GM19463 (cell line): ENCODE measurements at regions not wholly inside any gene's neighbourhood (a gene's known extent, or its start where the extent isn't known, plus 50 kb on each side); places are given as distances from the start of the nearest gene placed in this dataset.
"Not testable (repeated sequence)": the region's sequence is repeated elsewhere in the genome, so short reads cannot be mapped to it uniquely, and the experiment has no call there.

Experiments
- ATAC-seq: cut with Tn5 transposase; IDR thresholded peaks from one replicate; pipeline ENCODE4 v1.9.1; 2021; ENCODE audit warnings: mild to moderate bottlenecking, moderate library complexity; ENCODE audit not compliant: unreplicated experiment

DNA sequence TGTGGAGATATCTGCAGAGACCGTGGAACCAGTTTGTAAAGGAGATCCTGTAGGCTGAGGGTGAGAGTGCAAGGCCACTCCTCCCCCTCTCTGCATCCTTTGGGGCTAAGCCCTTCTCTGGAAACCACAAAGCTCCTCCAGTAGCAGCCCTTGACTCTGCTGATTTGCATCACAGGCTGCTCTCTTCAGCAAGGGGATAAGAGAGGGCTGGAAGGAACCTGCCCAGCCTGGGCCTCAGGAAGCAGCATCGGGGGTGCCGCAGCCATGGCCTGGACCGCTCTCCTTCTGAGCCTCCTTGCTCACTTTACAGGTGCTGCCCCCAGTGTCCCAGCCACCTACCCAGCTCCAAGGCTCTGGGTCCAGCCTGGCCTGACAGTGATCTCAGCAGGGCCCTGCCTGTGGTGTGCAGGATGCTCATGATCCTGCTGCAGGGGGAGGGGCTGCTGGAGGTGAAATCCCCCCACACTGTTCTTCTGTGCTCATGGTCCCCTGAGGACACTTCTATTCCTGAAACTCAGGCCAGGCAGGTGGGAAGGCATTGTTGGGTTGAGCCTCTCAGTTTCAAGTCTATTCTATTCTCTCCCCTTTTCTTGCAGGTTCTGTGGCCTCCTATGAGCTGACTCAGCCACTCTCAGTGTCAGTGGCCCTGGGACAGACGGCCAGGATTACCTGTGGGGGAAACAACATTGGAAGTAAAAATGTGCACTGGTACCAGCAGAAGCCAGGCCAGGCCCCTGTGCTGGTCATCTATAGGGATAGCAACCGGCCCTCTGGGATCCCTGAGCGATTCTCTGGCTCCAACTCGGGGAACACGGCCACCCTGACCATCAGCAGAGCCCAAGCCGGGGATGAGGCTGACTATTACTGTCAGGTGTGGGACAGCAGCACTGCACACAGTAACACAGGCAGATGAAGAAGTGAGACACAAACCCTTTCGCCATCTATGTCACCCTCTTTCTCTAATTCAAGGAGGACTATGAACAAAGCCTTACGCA lies 68.5 kb upstream of the IGLL5 start:
- ATAC-seq = no peak

- no peak for ATAC-seq
Observed at GRCh38 chr22:22820076-22820475, 67.5 kb upstream of the IGLL5 start.

- ATAC-seq = no peak
Observed at GRCh38 chr22:22820626-22821025, 67.0 kb upstream of the IGLL5 start.

GRCh38 chr22:22821340-22821739 lies 66.3 kb upstream of the IGLL5 start:
- ATAC-seq = no peak

- no peak for ATAC-seq
Observed at GRCh38 chr22:22822106-22822505, 65.5 kb upstream of the IGLL5 start.

DNA sequence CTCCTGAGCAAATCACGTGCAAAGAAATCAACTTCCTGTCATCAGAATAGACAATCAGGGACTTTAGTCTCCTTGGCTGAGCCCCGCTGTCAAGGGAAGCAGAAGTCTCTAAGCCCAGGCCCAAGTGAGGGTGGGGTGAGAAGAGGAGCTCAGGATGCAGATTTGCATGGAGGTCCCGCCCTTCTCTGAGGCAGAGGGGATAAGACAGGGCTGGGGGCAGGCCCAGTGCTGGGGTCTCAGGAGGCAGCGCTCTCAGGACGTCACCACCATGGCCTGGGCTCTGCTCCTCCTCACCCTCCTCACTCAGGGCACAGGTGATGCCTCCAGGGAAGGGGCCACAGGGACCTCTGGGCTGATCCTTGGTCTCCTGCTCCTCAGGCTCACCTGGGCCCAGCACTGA lies 65.1 kb upstream of the IGLL5 start:
- ATAC-seq = not testable (repeated sequence)

DNA sequence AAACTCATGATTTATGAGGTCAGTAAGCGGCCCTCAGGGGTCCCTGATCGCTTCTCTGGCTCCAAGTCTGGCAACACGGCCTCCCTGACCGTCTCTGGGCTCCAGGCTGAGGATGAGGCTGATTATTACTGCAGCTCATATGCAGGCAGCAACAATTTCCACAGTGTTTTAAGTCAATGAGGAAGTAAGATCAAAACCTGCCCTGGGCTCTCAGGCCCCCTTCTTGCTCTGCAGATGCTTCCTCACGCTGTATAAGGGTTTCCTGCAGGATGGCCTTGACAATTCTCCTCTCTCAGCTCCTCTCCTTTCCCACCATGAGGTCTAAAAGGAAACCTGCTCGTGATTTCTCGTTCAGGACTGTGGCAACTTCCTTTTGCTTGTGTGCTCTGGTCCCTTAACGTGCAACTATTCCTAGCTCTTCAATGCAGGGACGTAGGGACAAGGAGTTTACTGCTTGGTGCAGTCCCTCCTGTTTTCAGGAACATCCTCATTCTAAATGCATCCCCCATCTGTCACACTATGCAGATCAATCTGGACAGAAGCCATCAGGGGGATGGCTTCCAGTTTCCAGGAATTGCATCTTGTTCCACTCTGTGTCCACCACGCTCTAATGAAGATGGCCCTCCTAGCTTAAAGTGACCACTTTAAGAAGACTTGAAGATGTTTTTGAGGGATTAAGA lies 64.3 kb upstream of the IGLL5 start:
- no peak for ATAC-seq

DNA sequence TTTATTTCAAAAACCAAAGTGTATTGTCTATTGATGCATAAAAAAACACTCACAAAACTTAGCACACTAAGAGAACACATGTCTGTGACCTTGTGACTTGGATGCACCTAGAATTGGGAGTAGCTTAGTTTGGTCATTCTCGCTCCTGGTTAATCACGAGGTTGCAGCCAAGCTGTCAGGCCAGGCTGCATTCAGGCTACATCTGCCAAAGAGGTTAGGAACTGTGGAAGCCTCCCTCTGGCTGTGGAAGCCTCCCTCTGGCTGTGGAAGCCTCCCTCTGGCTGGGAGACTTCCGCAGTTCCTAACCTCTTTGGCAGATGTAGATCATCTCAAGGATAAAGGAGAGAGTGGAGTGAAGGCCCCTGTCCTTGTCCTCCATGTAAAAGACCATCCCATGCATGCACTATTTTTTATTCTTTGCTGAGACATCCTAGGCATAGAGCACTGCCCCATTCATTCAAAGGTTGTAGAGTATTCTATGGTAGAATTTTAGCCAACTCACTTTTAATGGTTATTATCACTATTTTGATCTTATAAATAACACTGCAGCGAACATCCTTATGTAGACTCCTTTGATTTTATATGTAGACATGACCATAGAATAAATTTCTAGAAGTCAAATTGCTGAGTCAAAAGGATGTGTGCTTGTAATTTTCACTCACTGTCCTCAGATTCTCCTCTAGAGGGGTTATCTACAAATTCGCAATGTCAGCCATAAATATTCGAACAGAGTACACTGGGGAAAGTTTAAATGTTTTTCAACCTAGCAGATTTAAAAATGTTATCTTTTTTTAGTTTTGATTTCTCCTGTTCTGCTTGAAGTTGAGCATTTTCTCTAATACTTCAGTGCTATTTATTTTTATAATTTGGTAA lies 63.0 kb upstream of the IGLL5 start:
- no peak for ATAC-seq

DNA sequence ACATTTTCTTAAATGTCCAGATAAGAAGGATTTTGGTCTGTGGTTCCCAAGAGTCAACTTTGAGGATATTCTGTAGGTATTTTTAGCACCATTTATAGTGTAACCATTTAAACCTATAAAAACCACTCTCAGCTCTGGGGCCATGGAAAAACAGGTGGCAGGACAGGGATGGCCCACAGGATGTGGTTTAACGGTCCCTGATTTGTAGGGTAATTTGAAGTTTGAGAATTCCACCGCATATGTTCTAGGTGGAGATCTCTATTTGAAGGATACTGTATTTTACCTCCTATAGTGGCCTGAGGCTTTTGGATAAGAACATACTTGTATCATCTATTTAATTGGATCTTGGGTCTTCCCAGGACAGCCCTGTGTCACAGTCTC lies 62.4 kb upstream of the IGLL5 start:
- ATAC-seq = no peak

GRCh38 chr22:22827187-22827939 lies 60.3 kb upstream of the IGLL5 start:
- ATAC-seq = no peak

DNA sequence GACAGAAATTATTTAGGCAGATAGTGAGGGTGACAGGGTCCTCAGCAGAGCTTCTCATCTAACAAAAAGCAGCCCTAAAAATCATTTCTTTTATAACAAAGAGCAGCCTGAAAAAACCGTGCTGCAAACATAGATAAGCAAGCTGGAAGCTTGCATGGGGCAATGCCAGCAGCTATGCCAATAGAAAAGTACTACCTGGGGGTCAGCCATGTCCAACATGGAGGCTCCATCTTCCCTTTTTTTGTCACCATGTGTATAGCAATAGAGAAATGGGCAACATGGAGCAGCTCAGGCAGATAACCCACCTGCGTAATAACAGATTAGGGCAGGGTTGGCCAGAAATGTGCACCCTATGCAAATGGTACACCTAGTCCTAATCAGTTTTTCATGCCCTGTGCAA lies 57.4 kb upstream of the IGLL5 start:
- ATAC-seq = no peak

GRCh38 chr22:22830957-22831688 lies 56.5 kb upstream of the IGLL5 start:
- no peak for ATAC-seq

DNA sequence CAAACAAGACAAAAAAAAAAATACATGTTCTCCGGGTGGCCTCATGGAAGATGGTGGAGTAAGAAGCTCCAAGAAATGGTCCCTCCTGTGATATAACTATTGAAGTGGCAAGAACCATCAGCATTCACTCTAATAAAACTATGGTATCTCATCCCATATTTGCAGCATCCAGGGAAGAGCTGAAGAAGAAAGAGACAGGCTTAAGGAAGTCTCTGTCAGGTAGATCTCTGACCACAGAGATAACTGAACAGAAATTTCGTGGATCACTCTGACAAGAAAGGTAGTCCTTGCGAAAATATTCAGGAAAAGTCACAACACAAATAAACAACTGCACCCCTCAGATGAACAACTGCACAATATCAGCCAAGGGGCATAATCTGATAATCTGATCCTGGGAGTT lies 54.6 kb upstream of the IGLL5 start:
- no peak for ATAC-seq

- no peak for ATAC-seq
Observed at GRCh38 chr22:22833488-22833887, 54.1 kb upstream of the IGLL5 start.

DNA sequence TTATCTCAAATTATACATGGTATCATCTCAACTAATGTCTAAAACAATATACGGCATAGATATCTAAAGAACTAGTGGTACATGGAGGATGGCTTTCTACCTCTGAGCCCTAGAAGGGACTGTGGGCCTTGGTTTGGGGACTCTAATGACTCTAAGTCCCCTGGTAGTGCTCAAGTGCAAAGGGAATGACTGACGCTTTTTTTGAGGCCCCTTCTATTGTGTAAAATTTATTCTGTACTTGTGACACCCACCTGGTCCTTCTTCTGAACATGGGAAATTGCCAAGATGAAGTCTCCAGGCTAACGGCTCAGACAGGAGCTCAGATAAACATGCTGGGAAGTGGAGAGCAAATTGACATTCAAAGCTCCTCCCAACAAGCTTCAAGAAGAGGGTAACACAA lies 53.4 kb upstream of the IGLL5 start:
- no peak for ATAC-seq

DNA sequence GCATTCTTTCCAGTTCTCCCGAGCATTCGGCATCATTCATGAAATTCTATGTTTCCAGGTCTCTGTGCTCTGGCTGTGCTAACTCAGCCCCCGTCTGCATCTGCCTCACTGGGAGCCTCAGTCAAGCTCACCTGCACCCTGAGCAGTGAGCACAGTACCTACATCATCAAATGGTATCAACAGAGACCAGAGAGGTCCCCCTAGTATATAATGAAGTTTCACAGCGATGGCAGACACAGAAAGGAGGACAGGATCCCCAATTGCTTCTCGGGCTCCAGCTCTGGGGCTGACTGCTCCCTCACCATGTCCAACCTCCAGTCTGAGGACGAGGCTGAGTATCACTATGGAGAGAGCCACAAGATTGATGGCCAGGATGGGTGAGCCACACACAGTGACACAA lies 52.8 kb upstream of the IGLL5 start:
- ATAC-seq = no peak

DNA sequence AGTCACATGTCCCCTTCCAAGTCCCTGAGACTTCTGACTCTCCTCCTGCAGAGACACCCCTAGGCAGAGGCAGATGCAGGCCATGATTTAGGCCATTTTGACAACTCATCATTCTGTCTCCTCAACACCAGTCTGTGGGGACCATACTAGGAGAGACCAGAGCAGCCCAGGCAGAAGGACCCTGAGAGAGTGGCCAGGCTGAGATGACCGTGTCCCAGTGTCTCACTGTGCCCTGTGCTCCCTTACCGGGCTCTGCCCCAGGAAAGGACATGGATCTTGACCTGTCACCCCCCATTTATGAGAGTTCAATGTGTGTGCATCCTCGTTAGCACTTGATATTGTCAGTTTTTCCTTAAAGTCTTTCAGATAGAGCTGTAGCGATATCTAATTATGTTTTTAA lies 52.4 kb upstream of the IGLL5 start:
- ATAC-seq = no peak

DNA sequence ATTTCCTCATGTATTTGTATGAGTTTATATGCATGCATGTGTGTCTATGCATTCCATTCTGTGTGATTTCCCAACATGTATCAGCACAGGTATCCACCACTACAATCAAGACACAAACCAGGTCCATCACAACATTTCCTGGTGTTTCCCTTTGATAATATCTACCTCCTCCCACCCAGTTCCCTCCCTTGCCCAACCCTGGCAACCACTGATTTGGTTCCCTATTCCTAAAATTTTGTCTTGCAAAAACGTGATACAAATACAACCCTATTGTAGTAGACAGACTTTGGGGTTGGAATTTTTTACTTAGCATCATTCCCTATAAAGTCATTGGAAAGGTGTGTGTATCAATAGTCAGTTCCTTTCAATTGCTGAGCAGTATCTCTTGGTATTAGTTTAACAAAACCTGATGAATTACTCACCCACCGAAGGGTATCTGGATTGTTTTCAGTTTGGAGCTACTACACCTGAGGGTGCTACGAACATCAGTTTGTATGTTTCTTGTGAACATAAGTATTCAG lies 51.8 kb upstream of the IGLL5 start:
- ATAC-seq = no peak

DNA sequence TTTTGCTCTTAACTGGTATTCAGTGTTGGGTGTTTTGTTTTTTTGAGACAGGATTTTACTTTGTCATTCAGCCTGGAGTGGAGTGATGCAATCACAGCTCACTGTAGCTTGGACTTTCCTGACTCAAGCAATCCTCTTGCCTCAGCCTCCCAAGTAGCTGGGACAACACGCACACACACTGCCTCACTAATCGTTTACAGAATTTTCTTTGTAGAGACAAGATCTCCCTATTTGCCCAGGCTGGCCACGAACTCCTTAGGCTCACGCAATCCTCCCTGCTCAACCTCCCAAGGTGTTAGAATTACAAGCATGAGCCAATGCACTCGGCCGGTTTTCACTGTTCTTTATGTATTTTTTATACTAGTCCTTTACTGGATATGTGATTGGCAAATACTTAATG lies 51.0 kb upstream of the IGLL5 start:
- ATAC-seq = no peak
